ENCODE measurements at regions not wholly inside any gene's neighbourhood (a gene's known extent, or its start where the extent isn't known, plus 50 kb on each side); places are given as distances from the start of the nearest gene placed in this dataset.

DNA sequence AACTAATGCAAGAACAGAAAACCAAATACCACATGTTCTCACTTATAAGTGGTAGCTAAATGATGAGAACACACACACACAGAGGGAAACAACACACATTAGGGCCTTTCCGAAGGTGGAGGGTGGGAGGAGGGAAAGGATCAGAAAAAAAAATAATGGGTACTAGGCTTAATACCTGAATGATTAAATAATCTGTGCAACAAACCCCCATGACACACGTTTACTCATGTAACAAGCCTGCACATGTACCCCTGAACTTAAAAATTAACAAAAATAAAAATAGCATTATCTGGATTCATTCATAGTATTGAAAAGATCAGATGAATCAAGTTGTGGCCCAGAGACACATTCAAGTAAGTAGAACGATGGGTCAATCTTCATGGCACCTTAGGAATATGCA, 159.5 kb upstream of the POT1 start:
- TF ChIP-seq, protein P1, sequence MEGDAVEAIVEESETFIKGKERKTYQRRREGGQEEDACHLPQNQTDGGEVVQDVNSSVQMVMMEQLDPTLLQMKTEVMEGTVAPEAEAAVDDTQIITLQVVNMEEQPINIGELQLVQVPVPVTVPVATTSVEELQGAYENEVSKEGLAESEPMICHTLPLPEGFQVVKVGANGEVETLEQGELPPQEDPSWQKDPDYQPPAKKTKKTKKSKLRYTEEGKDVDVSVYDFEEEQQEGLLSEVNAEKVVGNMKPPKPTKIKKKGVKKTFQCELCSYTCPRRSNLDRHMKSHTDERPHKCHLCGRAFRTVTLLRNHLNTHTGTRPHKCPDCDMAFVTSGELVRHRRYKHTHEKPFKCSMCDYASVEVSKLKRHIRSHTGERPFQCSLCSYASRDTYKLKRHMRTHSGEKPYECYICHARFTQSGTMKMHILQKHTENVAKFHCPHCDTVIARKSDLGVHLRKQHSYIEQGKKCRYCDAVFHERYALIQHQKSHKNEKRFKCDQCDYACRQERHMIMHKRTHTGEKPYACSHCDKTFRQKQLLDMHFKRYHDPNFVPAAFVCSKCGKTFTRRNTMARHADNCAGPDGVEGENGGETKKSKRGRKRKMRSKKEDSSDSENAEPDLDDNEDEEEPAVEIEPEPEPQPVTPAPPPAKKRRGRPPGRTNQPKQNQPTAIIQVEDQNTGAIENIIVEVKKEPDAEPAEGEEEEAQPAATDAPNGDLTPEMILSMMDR (IDR thresholded peaks at IDR 0.05), result no peak
- TF ChIP-seq POLR2A (IDR thresholded peaks at IDR 0.05), result no peak

All from testis (tissue), 2 donors.